Caco-2 (cell line): ENCODE measurements at regions not wholly inside any gene's neighbourhood (a gene's known extent, or its start where the extent isn't known, plus 50 kb on each side); places are given as distances from the start of the nearest gene placed in this dataset.

Experiments
- BruUV-seq: library from RNA; stranded (reverse); fragments of 400-500 nt; replicated peaks from 2 replicates; lab custom pipeline; 2021; lab: Mats Ljungman, UMichigan
- CTCF ChIA-PET: fragments of 300-600 bp; sonication (Branson Sonifier 250); formaldehyde crosslinking; loops from one replicate; lab custom pipeline; 2022; ENCODE audit warnings: antibody characterized with exemption; lab: Charles Lee
- POLR2A ChIA-PET: fragments of 300-600 bp; sonication (Branson Sonifier 250); formaldehyde crosslinking; loops from one replicate; lab custom pipeline; 2022; ENCODE audit warnings: antibody characterized with exemption; lab: Charles Lee
- DNase-seq, 2 experiments: peaks; one replicate each; pipeline versions ENCODE4 v3.0.0 to v3.0.0-alpha.2; 2020 to 2022
- H3K27me3 ChIP-seq: replicated peaks from 2 replicates; pipeline ENCODE4 v1.6.0; 2011; ENCODE audit warnings: low read length; ENCODE audit not compliant: control insufficient read depth, insufficient read depth
- H3K36me3 ChIP-seq: 2 replicates; pipeline ENCODE4 v1.5.1; 2011; ENCODE audit warnings: low read length; ENCODE audit not compliant: control insufficient read depth, insufficient read depth
- H3K4me1 ChIP-seq: fragments of 250-450 bp; sonication (Bioruptor Pico); 2 replicates; pipeline ENCODE4 v1.5.1; 2020; ENCODE audit warnings: mild to moderate bottlenecking
- H3K4me3 ChIP-seq: 2 replicates; pipeline ENCODE4 v1.5.1; 2011; ENCODE audit warnings: low read depth, mild to moderate bottlenecking, control low read depth, low read length
- H3K9me3 ChIP-seq: fragments of 250-450 bp; sonication (Bioruptor Pico); 2 replicates; pipeline ENCODE4 v1.5.1; 2020; ENCODE audit warnings: mild to moderate bottlenecking, moderate library complexity
- H3K27ac Mint-ChIP-seq: one replicate; pipeline ENCODE4 v1.8.0; 2022; ENCODE audit warnings: mixed read lengths; ENCODE audit not compliant: unreplicated experiment
- H3K27me3 Mint-ChIP-seq: one replicate; pipeline ENCODE4 v1.8.0; 2022; ENCODE audit warnings: mixed read lengths; ENCODE audit not compliant: insufficient read depth, unreplicated experiment
- H3K36me3 Mint-ChIP-seq: one replicate; pipeline ENCODE4 v1.8.0; 2022; ENCODE audit warnings: mild to moderate bottlenecking, mixed read lengths; ENCODE audit not compliant: insufficient read depth, unreplicated experiment
- H3K4me1 Mint-ChIP-seq: one replicate; pipeline ENCODE4 v1.8.0; 2022; ENCODE audit warnings: low read depth, mixed read lengths; ENCODE audit not compliant: unreplicated experiment
- H3K4me3 Mint-ChIP-seq: one replicate; pipeline ENCODE4 v1.8.0; 2022; ENCODE audit warnings: mild to moderate bottlenecking, moderate library complexity, mixed read lengths; ENCODE audit not compliant: unreplicated experiment
- H3K9me3 Mint-ChIP-seq: one replicate; pipeline ENCODE4 v1.8.0; 2022; ENCODE audit warnings: mixed read lengths; ENCODE audit not compliant: unreplicated experiment
- CTCF ChIP-seq, 2 experiments: fragments of 200-600 bp in 1 of 2; IDR thresholded peaks; 1 replicate in 1 of 2; 2 replicates in 1 of 2; pipeline versions ENCODE4 v1.5.1 to v1.8.0; 2011 to 2022; ENCODE audit warnings: antibody characterized with exemption in 1 of 2, control low read depth in 1 of 2, inconsistent platforms in 1 of 2, low read depth in 1 of 2, low read length in 1 of 2, mild to moderate bottlenecking in 1 of 2, moderate library complexity in 1 of 2; ENCODE audit not compliant: insufficient read depth in 1 of 2, severe bottlenecking in 1 of 2, unreplicated experiment in 1 of 2
- intact Hi-C: fragments of 100-400 bp; cut with micrococcal nuclease; formaldehyde crosslinking; loops from one replicate; pipeline ENCODE4 v1.10.0; 2022; ENCODE audit not compliant: unreplicated experiment

- H3K27me3 ChIP-seq, result no peaks in the 10 kb centered on the region
- Mint-ChIP-seq H3K4me1 (no peaks in the 10 kb centered on the region), H3K4me3 (no peak overlapping the region), H3K36me3 (no peaks in the 10 kb centered on the region), H3K27ac (no peak overlapping the region), H3K9me3 (no peaks in the 10 kb centered on the region), H3K27me3 (no peaks in the 10 kb centered on the region)
- ChIA-PET CTCF (no interaction called here), POLR2A (no interaction called here)
- no peaks in the 10 kb centered on the region for H3K9me3 ChIP-seq
- no peak for TF ChIP-seq CTCF (IDR thresholded peaks at IDR 0.05; ENCODE audit: insufficient read depth in 1 of 2, low read depth in 1 of 2, low read length in 1 of 2, severe bottlenecking in 1 of 2, unreplicated experiment in 1 of 2)
- BruUV-seq, result no TSS peak
- intact Hi-C loops, result no loop called here
- H3K36me3 ChIP-seq, result no peaks in the 10 kb centered on the region
- no peak for DNase-seq
- H3K4me3 ChIP-seq, result no peak overlapping the region
- no peaks in the 10 kb centered on the region for H3K4me1 ChIP-seq
These were observed 878.3 kb downstream of the TLE1 start for GRCh38 chr9:80811003-80811402.

GRCh38 chr9:80806671-80807070, 882.7 kb downstream of the TLE1 start:
- Mint-ChIP-seq H3K27ac (no peak overlapping the region), H3K27me3 (no peaks in the 10 kb centered on the region), H3K4me1 (no peaks in the 10 kb centered on the region), H3K9me3 (no peaks in the 10 kb centered on the region), H3K36me3 (no peaks in the 10 kb centered on the region), H3K4me3 (no peak overlapping the region)
- BruUV-seq, result no TSS peak
- Histone ChIP-seq H3K4me1 (no peaks in the 10 kb centered on the region), H3K27me3 (no peaks in the 10 kb centered on the region), H3K36me3 (no peaks in the 10 kb centered on the region), H3K4me3 (no peak overlapping the region), H3K9me3 (no peaks in the 10 kb centered on the region)
- CTCF ChIA-PET, result no interaction called here
- intact Hi-C loops, result no loop called here
- no peak for DNase-seq
- POLR2A ChIA-PET, result no interaction called here
- TF ChIP-seq CTCF (IDR thresholded peaks at IDR 0.05; ENCODE audit: insufficient read depth in 1 of 2, low read depth in 1 of 2, low read length in 1 of 2, severe bottlenecking in 1 of 2, unreplicated experiment in 1 of 2), result no peak

GRCh38 chr9:80804873-80805272, 884.5 kb downstream of the TLE1 start:
- no peak for DNase-seq
- no peak for TF ChIP-seq CTCF (IDR thresholded peaks at IDR 0.05; ENCODE audit: insufficient read depth in 1 of 2, low read depth in 1 of 2, low read length in 1 of 2, severe bottlenecking in 1 of 2, unreplicated experiment in 1 of 2)
- Histone ChIP-seq H3K4me1 (no peaks in the 10 kb centered on the region), H3K9me3 (no peaks in the 10 kb centered on the region), H3K36me3 (no peaks in the 10 kb centered on the region), H3K4me3 (no peak overlapping the region), H3K27me3 (no peaks in the 10 kb centered on the region)
- intact Hi-C loops, result no loop called here
- H3K9me3 Mint-ChIP-seq, result no peaks in the 10 kb centered on the region
- no TSS peak for BruUV-seq
- ChIA-PET CTCF (no interaction called here), POLR2A (no interaction called here)
- H3K4me3 Mint-ChIP-seq, result no peak overlapping the region
- H3K4me1 Mint-ChIP-seq, result no peaks in the 10 kb centered on the region
- H3K27me3 Mint-ChIP-seq, result no peaks in the 10 kb centered on the region
- H3K36me3 Mint-ChIP-seq, result no peaks in the 10 kb centered on the region
- H3K27ac Mint-ChIP-seq, result no peak overlapping the region
